Midbrain (tissue), 1 donor: ENCODE measurements at regions not wholly inside any gene's neighbourhood (a gene's known extent, or its start where the extent isn't known, plus 50 kb on each side); places are given as distances from the start of the nearest gene placed in this dataset.
"Not testable (repeated sequence)": the region's sequence is repeated elsewhere in the genome, so short reads cannot be mapped to it uniquely, and the experiment has no call there.

Source experiments
- DNase-seq: peaks from one replicate; lab custom pipeline; 2025; lab: John Stamatoyannopoulos, UW

DNA sequence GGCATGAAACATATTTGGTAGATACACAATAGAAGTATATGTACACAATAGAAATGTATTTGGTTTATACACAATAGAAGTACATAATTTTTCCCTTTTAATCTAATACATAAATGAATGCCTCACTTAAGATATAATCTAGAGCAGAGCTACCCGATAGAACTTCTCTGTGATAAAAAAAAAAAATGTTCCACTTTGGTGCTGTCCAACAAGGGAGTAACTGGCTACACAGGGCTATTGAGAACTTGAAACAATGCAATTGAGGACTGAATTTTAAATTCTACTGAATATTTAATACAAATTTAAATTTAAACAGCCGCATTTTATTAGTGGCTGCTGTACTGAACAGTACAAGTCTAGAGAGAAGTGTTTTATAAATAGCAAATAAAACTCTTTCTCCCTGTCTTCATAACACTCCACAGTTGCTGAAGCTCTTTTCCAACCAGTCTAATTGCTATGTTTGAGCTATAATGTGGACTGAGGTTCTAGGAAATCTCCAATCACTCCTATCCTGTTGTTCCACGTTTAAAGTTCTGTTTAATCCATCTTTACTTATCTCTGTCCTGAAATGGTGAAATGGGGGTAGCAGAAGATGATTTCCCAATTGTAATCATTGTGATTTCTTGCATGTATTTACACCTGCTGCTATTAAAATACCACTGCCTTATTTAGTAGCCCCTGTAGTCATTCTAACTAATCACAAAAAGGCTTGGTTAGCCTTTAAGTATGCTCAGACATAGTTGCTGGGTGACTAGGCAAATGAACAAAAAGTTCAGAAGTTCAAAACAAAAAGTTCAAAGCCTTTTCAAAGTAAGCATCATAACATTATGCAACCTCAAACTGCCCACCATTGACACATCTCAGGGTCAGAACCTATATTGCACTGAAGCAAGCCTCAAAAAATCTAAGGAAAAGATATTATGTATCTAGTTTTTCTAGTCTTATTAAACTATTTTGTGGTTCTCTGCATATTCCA lies 192.3 kb upstream of the C1orf87 start:
- DNase-seq, result no peak

DNA sequence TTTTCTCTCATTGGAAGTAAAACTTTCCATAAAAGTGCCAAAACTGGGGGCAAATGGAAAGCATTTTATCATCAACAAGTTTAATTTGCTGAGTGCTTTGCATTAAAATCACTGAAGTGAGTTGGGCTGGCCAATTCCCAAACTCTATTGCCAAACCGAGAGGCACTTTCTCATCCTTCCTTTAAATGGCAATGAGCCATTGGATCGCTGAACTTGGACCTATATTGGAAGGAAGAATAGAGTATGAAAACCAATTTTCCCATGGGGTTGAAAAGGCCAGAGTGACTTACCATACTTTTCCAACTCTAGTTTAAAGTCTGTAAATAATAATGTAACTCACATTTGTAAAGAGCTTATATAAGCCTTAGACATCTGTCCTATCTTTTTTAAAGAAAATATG lies 189.1 kb upstream of the C1orf87 start:
- DNase-seq, result no peak

GRCh38 chr1:60257531-60257930 lies 184.0 kb upstream of the C1orf87 start:
- no peak for DNase-seq

- no peak for DNase-seq
Observed at GRCh38 chr1:60255565-60255964, 182.0 kb upstream of the C1orf87 start.

DNA sequence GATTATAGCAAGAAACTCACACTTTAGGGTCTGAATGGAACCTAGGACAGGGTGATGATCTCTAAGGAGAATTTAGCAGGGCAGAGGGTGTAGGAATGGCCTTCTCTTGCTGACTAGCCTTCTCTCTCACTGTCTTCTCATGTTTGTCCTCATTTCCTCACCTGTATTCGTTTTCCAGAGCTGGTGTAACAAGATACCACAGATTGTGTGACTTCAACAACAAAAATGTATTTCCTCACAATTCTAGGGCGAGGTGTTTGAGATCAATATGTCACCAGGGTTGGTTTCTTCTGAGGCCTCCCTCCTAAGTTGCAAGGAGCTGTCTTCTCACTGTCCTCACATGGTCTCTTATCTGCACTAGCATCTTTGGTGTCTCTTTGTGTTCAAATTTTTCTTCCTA lies 177.9 kb upstream of the C1orf87 start:
- DNase-seq, result no peak

GRCh38 chr1:60247467-60247866 lies 173.9 kb upstream of the C1orf87 start:
- not testable (repeated sequence) for DNase-seq

GRCh38 chr1:60245324-60245723 lies 171.8 kb upstream of the C1orf87 start:
- DNase-seq, result no peak

GRCh38 chr1:60244906-60245305 lies 171.3 kb upstream of the C1orf87 start:
- no peak for DNase-seq

- DNase-seq, result no peak
Observed at GRCh38 chr1:60235275-60235674, 161.7 kb upstream of the C1orf87 start.

DNA sequence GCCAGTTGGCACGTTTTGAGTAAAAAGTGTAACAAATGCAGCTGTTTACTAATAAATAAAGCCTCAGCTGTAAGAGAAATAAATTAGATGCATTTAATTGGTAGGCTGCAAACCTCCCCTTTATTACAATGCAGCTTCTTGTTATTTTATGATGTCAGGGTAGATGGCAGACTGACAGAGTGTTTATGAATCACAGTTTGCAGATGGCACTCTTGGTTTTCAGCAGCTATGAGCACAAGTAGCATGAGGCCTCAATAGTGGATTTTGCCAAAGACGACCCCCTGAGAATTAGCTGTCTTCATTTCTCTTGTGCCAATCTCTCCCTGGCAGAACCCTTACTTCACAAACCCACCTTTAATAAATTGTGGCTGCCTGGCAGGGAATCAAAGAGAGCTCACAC lies 161.2 kb upstream of the C1orf87 start:
- DNase-seq, result no peak

DNA sequence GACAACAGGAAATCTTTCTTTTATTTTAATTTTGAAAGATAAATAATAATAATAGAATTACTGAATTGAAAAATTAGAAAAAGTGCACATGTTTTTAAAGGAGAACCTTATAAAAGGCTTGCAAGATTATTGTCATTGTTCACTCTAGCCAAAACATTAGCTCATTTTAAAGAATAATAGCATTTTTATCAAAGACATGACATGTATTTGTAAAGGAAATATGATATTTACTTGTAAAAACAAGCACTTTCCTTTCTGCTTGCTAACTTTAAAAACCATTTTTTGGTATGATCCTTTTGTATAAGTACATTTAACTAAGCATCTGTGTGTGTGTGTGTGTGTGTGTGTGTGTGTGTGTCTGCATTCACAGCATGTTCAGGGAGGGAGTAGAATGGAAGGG lies 156.3 kb upstream of the C1orf87 start:
- DNase-seq, result no peak

- no peak for DNase-seq
Observed at GRCh38 chr1:60228041-60228491, 154.5 kb upstream of the C1orf87 start.

- no peak for DNase-seq
Observed at GRCh38 chr1:60227601-60228000, 154.0 kb upstream of the C1orf87 start.

- DNase-seq, result no peak
Observed at GRCh38 chr1:60225486-60225885, 151.9 kb upstream of the C1orf87 start.

GRCh38 chr1:60224523-60224922 lies 151.0 kb upstream of the C1orf87 start:
- DNase-seq, result no peak

GRCh38 chr1:60223158-60223557 lies 149.6 kb upstream of the C1orf87 start:
- no peak for DNase-seq

- DNase-seq, result no peak
Observed at GRCh38 chr1:60222360-60223115, 149.0 kb upstream of the C1orf87 start.

DNA sequence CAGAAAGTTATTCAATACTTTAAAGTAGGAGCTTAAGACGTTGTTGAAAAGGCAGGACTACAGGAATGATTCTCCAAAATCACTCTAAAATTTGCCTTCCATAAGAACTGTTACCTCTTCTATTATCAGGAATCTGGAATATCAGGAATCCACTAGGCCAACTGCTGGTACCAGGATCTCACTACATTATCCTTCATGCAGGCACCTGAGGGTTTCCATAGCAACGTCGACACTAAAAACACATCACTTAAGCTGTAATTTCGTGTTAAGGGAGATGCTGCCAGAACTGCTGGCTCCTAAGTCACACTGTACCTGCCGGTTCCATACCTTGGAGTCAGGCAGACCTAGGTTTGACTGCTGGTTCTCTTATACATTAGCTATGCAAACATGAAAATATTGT lies 139.7 kb upstream of the C1orf87 start:
- no peak for DNase-seq

- no peak for DNase-seq
Observed at GRCh38 chr1:60196026-60196425, 122.5 kb upstream of the C1orf87 start.

GRCh38 chr1:60185684-60186083 lies 112.1 kb upstream of the C1orf87 start:
- no peak for DNase-seq

DNA sequence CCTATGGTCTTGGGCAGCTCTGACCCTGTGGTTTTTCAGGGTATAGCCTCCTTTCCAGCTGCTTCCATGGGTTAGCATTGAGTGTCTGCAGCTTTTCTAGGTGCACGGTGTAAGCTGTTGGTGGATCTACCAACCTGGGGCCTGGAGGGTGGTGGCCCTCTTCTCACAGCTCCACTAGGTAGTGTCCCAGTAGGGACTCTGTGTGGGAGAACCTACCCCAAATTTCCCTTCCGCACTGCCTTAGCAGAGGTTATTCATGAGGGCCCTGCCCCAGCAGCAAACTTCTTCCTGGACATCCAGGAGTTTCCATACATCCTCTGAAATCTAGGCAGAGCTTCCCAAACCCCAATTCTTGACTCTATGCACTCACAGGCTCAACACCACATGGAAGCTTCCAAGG lies 111.0 kb upstream of the C1orf87 start:
- DNase-seq, result no peak

DNA sequence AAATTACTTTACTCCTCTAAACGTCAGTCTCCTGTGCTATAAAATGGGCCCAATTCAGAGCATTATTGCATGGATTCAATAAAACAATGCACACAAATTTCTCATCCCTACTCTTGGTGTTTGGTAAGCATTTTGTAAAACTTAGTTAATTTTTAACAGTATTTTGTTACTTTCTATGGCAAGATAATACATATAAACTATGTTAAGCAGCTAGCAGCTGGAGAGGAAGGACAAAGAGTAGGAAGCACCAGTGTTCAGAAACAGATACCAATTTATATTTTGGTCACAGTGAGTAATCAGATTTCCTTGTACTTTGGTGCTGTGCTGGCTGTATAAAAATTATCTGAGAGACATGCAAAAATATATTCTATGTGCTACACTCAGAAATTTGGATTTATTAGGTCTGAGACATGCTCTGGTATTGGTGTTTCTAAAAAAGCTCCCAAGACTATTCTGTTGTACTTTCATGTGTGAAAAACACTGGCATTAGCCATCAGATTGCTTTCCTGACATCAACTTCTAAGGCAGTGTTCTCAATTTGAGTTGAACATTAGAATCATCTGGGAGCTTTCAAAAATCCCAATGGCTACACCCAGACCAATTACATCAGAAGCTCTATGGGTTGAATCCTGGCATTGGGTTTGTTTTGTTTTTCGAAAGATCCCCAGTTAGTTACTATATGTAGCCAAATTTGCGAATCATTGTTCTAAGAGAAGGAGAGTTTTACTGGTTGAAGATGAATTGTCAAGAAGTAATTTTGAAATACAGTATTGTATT lies 100.3 kb upstream of the C1orf87 start:
- no peak for DNase-seq
